GM18519 (cell line): ENCODE measurements at regions not wholly inside any gene's neighbourhood (a gene's known extent, or its start where the extent isn't known, plus 50 kb on each side); places are given as distances from the start of the nearest gene placed in this dataset.
"Not testable (repeated sequence)": the region's sequence is repeated elsewhere in the genome, so short reads cannot be mapped to it uniquely, and the experiment has no call there.

Experiments used
- ATAC-seq: cut with Tn5 transposase; IDR thresholded peaks from one replicate; pipeline ENCODE4 v1.9.1; 2021; ENCODE audit warnings: mild to moderate bottlenecking, moderate library complexity; ENCODE audit not compliant: unreplicated experiment, low FRiP score

GRCh38 chr5:71903808-71904207, 184.7 kb downstream of the CARTPT start:
- no peak for ATAC-seq

GRCh38 chr5:71904852-71905251, 185.8 kb downstream of the CARTPT start:
- no peak for ATAC-seq

- no peak for ATAC-seq
These were observed 187.0 kb downstream of the CARTPT start for GRCh38 chr5:71905834-71906711.

GRCh38 chr5:71907001-71907588, 188.0 kb downstream of the CARTPT start:
- ATAC-seq, result no peak

DNA sequence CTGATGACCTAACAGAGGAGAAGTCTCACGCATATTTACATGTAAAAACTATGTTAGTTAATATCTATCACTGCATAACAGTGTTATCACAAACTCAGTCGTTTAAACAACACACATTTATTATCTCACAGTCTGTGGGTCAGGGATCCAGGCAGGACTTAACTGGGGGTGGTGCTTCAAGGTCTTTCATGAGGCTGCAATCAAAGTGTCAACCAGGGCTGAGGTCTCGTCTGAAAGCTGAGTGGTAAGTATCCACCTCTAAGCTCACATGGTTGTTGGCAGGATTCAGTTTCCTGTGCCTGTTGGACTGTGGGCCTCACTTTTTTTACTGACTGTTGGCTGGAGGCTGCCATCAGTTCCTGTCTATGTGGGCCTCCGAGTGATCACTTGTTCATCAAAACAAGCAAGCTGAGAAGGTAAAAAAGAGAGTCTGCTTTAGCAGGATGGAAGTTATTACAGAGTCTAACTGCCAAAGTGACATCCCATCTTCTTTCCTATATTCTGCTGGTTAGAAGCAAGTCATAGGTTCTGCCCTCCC, 188.6 kb downstream of the CARTPT start:
- no peak for ATAC-seq

GRCh38 chr5:71910741-71911140, 191.7 kb downstream of the CARTPT start:
- ATAC-seq, result no peak

- no peak for ATAC-seq
These were observed 192.9 kb downstream of the CARTPT start for GRCh38 chr5:71912021-71912420.

GRCh38 chr5:71914281-71914680, 193.0 kb upstream of the MAP1B start:
- ATAC-seq, result no peak

DNA sequence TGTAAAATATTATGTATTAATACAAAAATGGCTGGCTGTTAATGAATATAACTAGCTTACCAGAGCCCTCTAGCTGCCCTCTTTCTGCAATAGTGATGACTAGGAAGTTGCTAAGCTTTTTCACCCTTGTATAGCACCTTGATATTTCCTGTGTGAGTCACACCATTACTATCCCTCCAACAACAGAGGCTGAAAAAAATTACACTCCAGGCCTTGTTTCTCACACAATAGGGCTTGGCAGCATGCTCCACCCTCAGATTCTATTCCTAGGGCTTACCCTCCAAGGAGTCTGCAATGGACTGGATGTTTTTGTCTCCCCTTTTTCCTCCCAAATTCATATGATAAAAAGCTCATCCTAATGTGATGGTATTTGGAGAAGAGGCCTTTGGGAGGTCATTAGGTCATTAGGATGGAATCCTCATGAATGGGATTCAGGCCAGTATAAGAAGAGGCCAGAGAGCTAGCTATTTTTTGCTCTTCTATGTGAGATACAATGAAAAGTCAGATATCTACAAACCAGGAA, 184.6 kb upstream of the MAP1B start:
- ATAC-seq, result no peak

DNA sequence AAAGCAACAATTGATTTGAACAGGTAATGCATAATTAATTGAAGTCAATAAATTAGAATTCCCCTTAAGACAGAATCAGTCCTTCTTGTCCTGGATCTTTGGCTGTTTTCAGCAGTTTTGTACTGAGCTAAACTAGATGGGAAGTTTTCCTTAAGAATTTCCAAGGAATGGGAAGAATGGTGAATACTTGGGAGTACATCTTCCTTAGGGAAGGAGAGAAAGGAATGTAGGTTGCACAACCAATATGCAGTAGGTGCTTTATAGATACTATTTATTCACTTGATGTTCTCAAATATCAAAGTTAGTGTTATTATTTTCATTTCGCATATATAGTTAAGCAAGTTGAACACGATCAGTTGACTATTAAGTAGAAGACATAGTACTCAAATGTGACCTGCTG, 183.5 kb upstream of the MAP1B start:
- ATAC-seq, result no peak

DNA sequence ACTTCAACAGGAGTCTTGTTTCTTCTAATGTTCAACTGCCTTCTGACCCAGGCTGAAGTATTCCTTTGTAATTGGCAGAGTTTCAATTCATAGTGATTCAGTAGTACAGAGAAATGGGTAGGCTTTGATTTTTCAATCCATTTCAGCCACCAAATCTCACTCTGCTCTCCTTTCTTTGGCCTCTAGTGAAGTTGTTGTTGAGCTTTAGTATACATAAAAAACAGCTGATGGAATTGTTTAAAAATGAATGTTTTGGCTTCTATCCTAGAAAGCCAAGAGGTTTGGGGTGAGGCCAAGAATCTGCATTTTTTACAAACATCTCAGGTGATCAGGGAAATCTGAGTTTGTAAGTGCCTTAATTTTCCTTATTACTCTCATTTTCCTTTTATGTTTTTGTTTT, 182.9 kb upstream of the MAP1B start:
- no peak for ATAC-seq

DNA sequence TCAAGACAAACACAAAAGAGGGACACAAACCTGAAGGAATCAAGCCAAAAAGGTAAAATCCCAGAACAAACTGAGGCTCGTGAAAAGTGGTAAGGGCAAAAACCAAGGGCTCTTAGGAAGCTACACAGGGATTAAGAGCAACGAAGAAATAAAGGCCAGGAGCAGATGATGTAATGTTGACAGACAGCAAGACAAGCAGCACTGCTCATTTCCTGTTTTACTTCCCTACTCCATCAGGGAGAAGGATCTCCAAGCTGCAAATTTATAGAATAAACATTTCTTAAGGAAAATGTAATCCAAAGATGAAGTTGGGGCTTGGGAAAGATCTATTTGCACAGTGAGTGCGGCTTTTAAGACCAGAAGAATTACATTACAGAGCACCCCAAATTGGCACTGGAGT, 182.3 kb upstream of the MAP1B start:
- ATAC-seq, result no peak

DNA sequence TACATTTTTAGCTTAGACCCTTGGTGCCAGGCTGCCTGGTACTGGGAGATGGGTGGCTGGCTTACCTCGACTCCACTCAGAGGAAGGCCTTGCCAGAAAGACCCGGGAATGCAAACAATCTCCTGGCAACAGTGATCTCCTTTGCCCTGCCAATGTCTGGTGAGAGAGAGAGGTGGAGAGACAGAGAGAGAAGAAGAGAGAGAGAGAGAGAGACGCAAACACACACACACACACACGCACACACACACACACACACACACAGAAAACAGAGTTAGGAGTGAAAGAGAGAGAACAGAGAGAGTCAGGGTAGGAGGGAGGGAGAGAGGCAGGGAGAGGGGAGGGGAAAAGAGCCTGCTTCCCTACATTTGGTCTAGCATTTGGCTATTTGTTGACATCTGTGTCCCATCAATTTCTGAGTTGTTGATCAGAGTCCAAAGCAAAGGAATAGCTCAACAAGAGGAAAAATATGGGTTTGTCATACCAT, 181.6 kb upstream of the MAP1B start:
- no peak for ATAC-seq

GRCh38 chr5:71929003-71929402, 178.3 kb upstream of the MAP1B start:
- no peak for ATAC-seq

- not testable (repeated sequence) for ATAC-seq
These were observed 176.7 kb upstream of the MAP1B start for GRCh38 chr5:71930554-71930953.

GRCh38 chr5:71932131-71932654, 175.1 kb upstream of the MAP1B start:
- no peak for ATAC-seq

DNA sequence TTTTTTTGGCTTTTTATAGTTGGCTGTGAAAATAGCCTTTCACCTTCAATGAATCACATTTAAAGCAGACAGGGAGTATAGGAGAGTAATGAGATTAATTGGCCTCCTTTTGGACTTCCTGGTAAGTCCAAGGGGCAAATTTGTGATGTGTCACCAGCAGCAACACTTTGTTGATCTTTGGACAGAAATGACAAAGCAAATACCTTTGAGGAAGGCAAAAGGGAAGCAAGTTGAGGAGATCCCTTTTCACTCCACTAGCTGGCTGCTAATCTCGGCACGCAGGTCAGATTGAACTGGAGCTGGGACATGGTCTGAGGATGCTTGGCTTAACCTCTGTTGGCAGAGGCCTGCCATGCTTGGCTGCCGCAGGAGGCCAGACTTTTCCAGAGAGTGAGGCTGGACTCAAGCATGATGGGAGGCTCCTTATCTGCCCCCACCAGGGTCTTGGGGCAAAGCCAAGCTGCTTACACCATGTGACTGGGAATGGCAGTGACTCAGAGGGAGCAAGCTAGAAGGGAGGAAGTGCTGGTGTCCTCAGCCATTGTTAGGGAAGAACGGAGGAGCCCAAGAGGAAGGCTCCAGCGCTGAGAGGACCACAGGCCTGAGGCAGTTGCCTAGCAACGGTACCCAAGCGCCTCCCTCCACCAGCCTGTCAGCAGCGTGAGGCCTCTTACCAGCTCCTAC, 174.5 kb upstream of the MAP1B start:
- no peak for ATAC-seq

DNA sequence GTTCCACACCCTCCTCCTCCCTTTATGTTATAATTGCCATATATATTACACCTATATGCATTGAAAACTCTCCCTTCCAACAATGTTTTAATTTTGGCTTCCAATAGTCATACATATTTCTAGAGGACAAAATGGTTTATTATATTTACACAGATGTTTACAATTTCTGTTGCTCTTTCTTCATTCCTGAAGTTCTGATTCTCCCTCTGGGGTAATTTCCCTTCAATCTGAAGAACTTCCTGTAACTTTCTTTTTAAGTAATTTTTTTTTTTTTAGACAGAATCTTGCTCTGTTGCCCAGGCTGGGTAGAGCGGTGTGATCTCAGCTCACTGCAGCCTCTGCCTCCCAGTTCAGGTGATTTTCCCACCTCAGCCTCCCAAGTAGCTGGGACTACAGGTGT, 173.0 kb upstream of the MAP1B start:
- no peak for ATAC-seq

DNA sequence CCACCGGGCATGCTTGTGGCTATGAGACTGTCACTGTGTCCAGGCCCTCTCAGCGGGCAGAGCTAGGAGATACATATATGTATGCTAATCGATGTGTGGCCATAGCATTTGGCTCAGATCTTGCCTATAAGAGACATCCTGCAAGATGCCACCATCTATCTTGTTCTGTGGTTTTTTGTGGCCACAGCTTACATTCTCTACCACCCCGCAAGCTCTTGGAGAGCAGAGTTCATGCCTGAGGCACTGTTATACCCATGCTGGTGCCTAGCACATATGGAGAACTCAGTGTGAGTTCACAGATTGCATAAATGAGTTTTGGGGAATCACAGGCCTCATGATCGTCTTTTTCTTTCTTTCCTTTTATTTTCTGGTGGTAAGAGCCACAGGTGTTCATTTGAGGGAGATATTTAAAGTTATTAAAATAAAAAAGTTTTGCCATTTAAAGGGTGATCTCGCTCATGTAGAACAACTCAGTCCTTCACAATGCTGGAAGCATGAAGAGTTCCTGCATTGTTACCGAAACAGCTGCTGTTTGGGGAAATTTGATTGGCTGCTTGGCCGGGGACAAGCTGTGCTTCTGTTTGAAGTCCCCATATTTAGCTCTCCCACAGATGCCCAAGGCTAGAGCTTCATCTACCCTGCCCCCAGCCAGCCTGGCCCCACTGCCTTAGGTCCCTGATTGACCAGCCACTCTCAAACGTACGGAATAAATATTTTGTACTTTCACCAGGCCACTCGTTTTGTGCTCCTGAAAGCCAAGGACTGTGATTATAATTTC, 169.2 kb upstream of the MAP1B start:
- ATAC-seq, result no peak

- ATAC-seq, result no peak
These were observed 168.4 kb upstream of the MAP1B start for GRCh38 chr5:71938895-71939294.
